ENCODE measurements at regions not wholly inside any gene's neighbourhood (a gene's known extent, or its start where the extent isn't known, plus 50 kb on each side); places are given as distances from the start of the nearest gene placed in this dataset.
"Not testable (repeated sequence)": the region's sequence is repeated elsewhere in the genome, so short reads cannot be mapped to it uniquely, and the experiment has no call there.

GRCh38 chr13:18598543-18598942 is 583.1 kb downstream of the TUBA3C start:
- TF ChIP-seq POLR2A, CTCF, EP300 (IDR thresholded peaks at IDR 0.05): not testable (repeated sequence)

All from tibial nerve (tissue), 4 donors.